PC-3 (cell line): ENCODE measurements at regions not wholly inside any gene's neighbourhood (a gene's known extent, or its start where the extent isn't known, plus 50 kb on each side); places are given as distances from the start of the nearest gene placed in this dataset.

Experiments
- CTCF ChIP-seq: fragments of 300-600 bp; sonication (generic); conservative IDR thresholded peaks from 2 replicates; pipeline ENCODE4 v1.5.1; 2017; ENCODE audit warnings: antibody characterized with exemption, low read depth, mild to moderate bottlenecking, low read length
- EZH2 ChIP-seq: fragments of 300-600 bp; sonication (generic); IDR thresholded peaks from one replicate; pipeline ENCODE4 v1.6.1; 2017; ENCODE audit warnings: antibody characterized with exemption, mild to moderate bottlenecking, low read length; ENCODE audit not compliant: unreplicated experiment
- EZH2phosphoT487 ChIP-seq: fragments of 300-600 bp; sonication (generic); IDR thresholded peaks from 2 replicates; pipeline ENCODE4 v1.6.1; 2018; ENCODE audit warnings: mild to moderate bottlenecking, antibody characterized with exemption, low read length, borderline replicate concordance

DNA sequence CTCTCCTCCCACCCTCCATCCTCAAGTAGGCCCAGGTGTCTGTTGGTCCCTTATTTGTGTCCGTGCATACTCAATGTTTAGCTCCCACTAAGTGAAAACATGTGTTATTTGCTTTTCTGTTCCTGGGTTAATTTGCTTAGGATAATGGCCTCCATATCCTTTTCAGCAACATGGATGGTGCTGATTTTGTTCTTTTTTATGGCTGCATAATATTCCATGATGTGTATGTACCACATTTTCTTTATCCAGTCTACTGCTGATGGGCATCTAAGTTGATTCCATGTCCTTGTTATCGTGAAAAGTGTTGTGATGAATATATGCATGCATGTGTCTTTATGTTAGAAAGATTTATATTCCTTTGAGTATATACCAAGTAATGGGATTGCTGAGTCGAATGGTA lies 314.9 kb upstream of the IRAK1BP1 start:
- no peak for TF ChIP-seq EZH2phosphoT487
- no peak for TF ChIP-seq CTCF
- TF ChIP-seq EZH2: no peak
